Chondrocyte (in vitro differentiated cells): ENCODE measurements at regions not wholly inside any gene's neighbourhood (a gene's known extent, or its start where the extent isn't known, plus 50 kb on each side); places are given as distances from the start of the nearest gene placed in this dataset.
"Not testable (repeated sequence)": the region's sequence is repeated elsewhere in the genome, so short reads cannot be mapped to it uniquely, and the experiment has no call there.

Experiments
- DNase-seq: peaks from one replicate; pipeline ENCODE4 v3.0.0; 2021; ENCODE audit warnings: mixed read lengths, low spot score
- H3K27ac Mint-ChIP-seq: one replicate; pipeline ENCODE4 v1.8.0; 2021; ENCODE audit warnings: mild to moderate bottlenecking, moderate library complexity, mixed read lengths; ENCODE audit not compliant: unreplicated experiment
- H3K27me3 Mint-ChIP-seq: 2 replicates; pipeline ENCODE4 v1.8.0; 2021; ENCODE audit warnings: low read depth, mixed read lengths
- H3K36me3 Mint-ChIP-seq: 2 replicates; pipeline ENCODE4 v1.8.0; 2021; ENCODE audit warnings: low read depth, mixed read lengths
- H3K4me1 Mint-ChIP-seq: 2 replicates; pipeline ENCODE4 v1.8.0; 2021; ENCODE audit warnings: low read depth, mild to moderate bottlenecking, mixed read lengths
- H3K4me3 Mint-ChIP-seq: one replicate; pipeline ENCODE4 v1.8.0; 2021; ENCODE audit warnings: mild to moderate bottlenecking, moderate library complexity, mixed read lengths; ENCODE audit not compliant: unreplicated experiment
- H3K9me3 Mint-ChIP-seq: 2 replicates; pipeline ENCODE4 v1.8.0; 2021; ENCODE audit warnings: low read depth, mixed read lengths
- TF ChIP-seq, protein P1 (sequence below): fragments of 200-600 bp; sonication (generic); IDR thresholded peaks from 2 replicates; pipeline ENCODE4 v1.5.0; 2021; ENCODE audit warnings: antibody characterized with exemption, mild to moderate bottlenecking, moderate library complexity

DNA sequence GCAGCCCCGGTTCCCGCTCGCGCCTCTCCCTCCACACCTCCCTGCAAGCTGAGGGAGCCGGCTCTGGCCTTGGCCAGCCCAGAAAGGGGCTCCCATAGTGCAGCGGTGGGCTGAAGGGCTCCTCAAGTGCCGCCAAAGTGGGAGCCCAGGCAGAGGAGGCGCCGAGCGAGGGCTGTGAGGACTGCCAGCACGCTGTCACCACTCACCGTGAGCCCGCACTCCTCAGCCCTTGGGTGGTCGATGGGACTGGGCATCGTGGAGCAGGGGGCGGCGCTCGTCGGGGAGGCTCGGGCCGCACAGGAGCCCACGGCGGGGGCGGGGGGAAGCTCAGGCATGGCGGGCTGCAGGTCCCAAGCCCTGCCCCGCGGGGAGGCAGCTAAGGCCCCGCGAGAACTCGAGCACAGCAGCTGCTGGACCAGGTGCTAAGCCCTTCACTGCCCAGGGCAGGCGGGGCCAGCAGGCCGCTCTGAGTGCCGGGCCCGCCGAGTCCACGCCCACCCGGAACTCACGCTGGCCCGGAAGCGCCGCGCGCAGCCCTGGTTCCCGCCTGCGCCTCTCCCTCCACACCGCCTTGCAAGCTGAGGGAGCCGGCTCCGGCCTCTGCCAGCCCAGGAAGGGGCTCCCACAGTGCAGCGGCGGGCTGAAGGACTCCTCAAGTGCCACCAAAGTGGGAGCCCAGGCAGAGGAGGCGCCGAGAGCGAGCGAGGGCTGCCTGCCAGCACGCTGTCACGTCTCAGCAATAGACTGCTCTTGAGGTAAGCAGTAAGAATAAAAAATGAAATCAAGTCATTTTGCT is 670.2 kb upstream of the CTNND2 start:
- DNase-seq = not testable (repeated sequence)

DNA sequence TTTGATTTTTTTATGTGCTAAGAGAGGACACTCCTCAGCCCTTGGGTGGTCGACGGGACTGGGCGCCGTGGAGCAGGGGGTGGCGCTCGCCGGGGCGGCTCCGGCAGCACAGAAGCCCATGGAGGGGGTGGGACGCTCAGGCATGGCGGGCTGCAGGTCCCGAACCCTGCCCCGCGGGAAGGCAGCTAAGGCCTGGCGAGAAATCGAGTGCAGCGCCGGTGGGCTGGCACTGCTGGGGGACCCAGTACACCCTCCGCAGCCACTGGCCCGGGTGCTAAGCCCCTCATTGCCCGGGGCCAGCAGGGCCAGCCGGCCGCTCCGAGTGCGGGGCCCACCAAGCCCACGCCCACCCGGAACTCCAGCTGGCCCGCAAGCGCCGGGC is 669.7 kb upstream of the CTNND2 start:
- not testable (repeated sequence) for DNase-seq, H3K27me3 Mint-ChIP-seq, H3K9me3 Mint-ChIP-seq, H3K36me3 Mint-ChIP-seq, H3K4me1 Mint-ChIP-seq, H3K27ac Mint-ChIP-seq, H3K4me3 Mint-ChIP-seq

More for the DNA sequence above, 670.2 kb upstream of the CTNND2 start:
- H3K4me1 Mint-ChIP-seq, H3K27ac Mint-ChIP-seq, H3K36me3 Mint-ChIP-seq, H3K27me3 Mint-ChIP-seq, H3K4me3 Mint-ChIP-seq, H3K9me3 Mint-ChIP-seq: not testable (repeated sequence)

- Mint-ChIP-seq H3K27me3 (peaks cover 1% of the 10 kb centered on the region), H3K27ac (no peak overlapping the region), H3K36me3 (no peaks in the 10 kb centered on the region), H3K4me1 (no peaks in the 10 kb centered on the region), H3K9me3 (no peaks in the 10 kb centered on the region), H3K4me3 (no peak overlapping the region)
- no peak for DNase-seq
- TF ChIP-seq, protein P1, sequence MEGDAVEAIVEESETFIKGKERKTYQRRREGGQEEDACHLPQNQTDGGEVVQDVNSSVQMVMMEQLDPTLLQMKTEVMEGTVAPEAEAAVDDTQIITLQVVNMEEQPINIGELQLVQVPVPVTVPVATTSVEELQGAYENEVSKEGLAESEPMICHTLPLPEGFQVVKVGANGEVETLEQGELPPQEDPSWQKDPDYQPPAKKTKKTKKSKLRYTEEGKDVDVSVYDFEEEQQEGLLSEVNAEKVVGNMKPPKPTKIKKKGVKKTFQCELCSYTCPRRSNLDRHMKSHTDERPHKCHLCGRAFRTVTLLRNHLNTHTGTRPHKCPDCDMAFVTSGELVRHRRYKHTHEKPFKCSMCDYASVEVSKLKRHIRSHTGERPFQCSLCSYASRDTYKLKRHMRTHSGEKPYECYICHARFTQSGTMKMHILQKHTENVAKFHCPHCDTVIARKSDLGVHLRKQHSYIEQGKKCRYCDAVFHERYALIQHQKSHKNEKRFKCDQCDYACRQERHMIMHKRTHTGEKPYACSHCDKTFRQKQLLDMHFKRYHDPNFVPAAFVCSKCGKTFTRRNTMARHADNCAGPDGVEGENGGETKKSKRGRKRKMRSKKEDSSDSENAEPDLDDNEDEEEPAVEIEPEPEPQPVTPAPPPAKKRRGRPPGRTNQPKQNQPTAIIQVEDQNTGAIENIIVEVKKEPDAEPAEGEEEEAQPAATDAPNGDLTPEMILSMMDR = no peak
Observed at GRCh38 chr5:12570688-12571087, 666.4 kb upstream of the CTNND2 start.

GRCh38 chr5:12566441-12566840 is 662.2 kb upstream of the CTNND2 start:
- peaks cover 1% of the 10 kb centered on the region for H3K27me3 Mint-ChIP-seq
- H3K36me3 Mint-ChIP-seq = no peaks in the 10 kb centered on the region
- H3K9me3 Mint-ChIP-seq = peaks cover 4% of the 10 kb centered on the region
- DNase-seq = no peak
- H3K27ac Mint-ChIP-seq = no peak overlapping the region
- H3K4me1 Mint-ChIP-seq = no peaks in the 10 kb centered on the region
- H3K4me3 Mint-ChIP-seq = no peak overlapping the region
- TF ChIP-seq, protein P1 = no peak

GRCh38 chr5:12557012-12557411 is 652.8 kb upstream of the CTNND2 start:
- no peaks in the 10 kb centered on the region for H3K36me3 Mint-ChIP-seq
- peaks cover 3% of the 10 kb centered on the region for H3K27me3 Mint-ChIP-seq
- TF ChIP-seq, protein P1 = no peak
- no peak overlapping the region for H3K4me3 Mint-ChIP-seq
- H3K9me3 Mint-ChIP-seq = no peaks in the 10 kb centered on the region
- DNase-seq = no peak
- no peak overlapping the region for H3K27ac Mint-ChIP-seq
- no peaks in the 10 kb centered on the region for H3K4me1 Mint-ChIP-seq

DNA sequence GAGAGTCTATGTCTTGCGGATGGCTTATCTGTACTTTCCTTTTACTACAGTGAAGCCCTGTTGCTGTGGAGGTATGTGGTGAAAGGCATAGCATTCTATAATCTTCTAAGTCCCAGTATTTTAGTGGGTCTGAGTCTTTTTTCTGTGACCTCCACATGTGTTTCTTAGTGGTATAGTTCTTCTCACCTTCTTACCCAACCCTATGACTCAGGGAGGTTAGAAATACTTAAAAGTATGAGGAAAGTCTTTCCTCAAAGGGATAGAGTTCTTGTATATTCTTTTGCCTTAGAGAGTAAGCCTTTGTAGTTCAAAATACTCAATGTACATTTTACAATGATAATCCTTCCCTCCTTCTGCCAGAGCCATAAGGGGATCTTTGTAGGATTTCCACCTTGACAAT is 621.9 kb upstream of the CTNND2 start:
- peaks cover 3% of the 10 kb centered on the region for H3K9me3 Mint-ChIP-seq
- no peak for DNase-seq
- no peaks in the 10 kb centered on the region for H3K4me1 Mint-ChIP-seq
- TF ChIP-seq, protein P1 = no peak
- H3K27me3 Mint-ChIP-seq = peaks cover 11% of the 10 kb centered on the region
- H3K4me3 Mint-ChIP-seq = no peak overlapping the region
- no peak overlapping the region for H3K27ac Mint-ChIP-seq
- H3K36me3 Mint-ChIP-seq = no peaks in the 10 kb centered on the region
